ENCODE measurements at regions not wholly inside any gene's neighbourhood (a gene's known extent, or its start where the extent isn't known, plus 50 kb on each side); places are given as distances from the start of the nearest gene placed in this dataset.

- TF ChIP-seq MAX (CRISPR knock-in tag; IDR thresholded peaks at IDR 0.05) (no peak), MYBL2 (CRISPR knock-in tag; IDR thresholded peaks at IDR 0.05) (no peak), SMAD4 (CRISPR knock-in tag; IDR thresholded peaks at IDR 0.05) (no peak)
Observed at GRCh38 chr7:63014792-63015191, 983.9 kb upstream of the ZNF722 start (continued).

GRCh38 chr7:63023182-63023787, 975.4 kb upstream of the ZNF722 start:
- no peak overlapping the region for H3K27ac Mint-ChIP-seq
- H3K27me3 Mint-ChIP-seq (ENCODE audit: low read depth) = peaks cover 13% of the 10 kb centered on the region
- H3K4me3 Mint-ChIP-seq = no peak overlapping the region
- no peak for TF ChIP-seq E2F5 (CRISPR knock-in tag; IDR thresholded peaks at IDR 0.05)
- TF ChIP-seq MAX (CRISPR knock-in tag; IDR thresholded peaks at IDR 0.05) = no peak
- no peak for TF ChIP-seq ZNF317 (CRISPR knock-in tag; IDR thresholded peaks at IDR 0.05; ENCODE audit: borderline replicate concordance, low read depth)
- TF ChIP-seq ZMAT4 (CRISPR knock-in tag; IDR thresholded peaks at IDR 0.05) = no peak
- TF ChIP-seq ETV6 (CRISPR knock-in tag; IDR thresholded peaks at IDR 0.05) = no peak
- TF ChIP-seq ZNF219 (CRISPR knock-in tag; IDR thresholded peaks at IDR 0.05; ENCODE audit: borderline replicate concordance) = no peak
- TF ChIP-seq ZNF138 (CRISPR knock-in tag; conservative IDR thresholded peaks at IDR 0.05) = no peak
- TF ChIP-seq GABPB1 (CRISPR knock-in tag; IDR thresholded peaks at IDR 0.05) = no peak
- no peak for TF ChIP-seq ZNF512 (CRISPR knock-in tag; IDR thresholded peaks at IDR 0.05; ENCODE audit: borderline replicate concordance)
- TF ChIP-seq ZNF281 (CRISPR knock-in tag; IDR thresholded peaks at IDR 0.05) = no peak
- no peak for TF ChIP-seq SP1 (CRISPR knock-in tag; conservative IDR thresholded peaks at IDR 0.05)
- DNase-seq (ENCODE audit: low spot score) (no peak), ATAC-seq (no peak)
- peaks cover 54% of the 10 kb centered on the region for H3K9me3 Mint-ChIP-seq
- no peaks in the 10 kb centered on the region for H3K4me1 Mint-ChIP-seq
- ChIA-PET CTCF (no interaction called here), POLR2A (no interaction called here)
- peaks cover 69% of the 10 kb centered on the region for H3K36me3 Mint-ChIP-seq

GRCh38 chr7:63024446-63024845, 974.2 kb upstream of the ZNF722 start:
- Mint-ChIP-seq H3K36me3 (peaks cover 71% of the 10 kb centered on the region), H3K27me3 (ENCODE audit: low read depth) (peaks cover 13% of the 10 kb centered on the region), H3K27ac (no peak overlapping the region), H3K4me1 (no peaks in the 10 kb centered on the region), H3K9me3 (peaks cover 66% of the 10 kb centered on the region), H3K4me3 (no peak overlapping the region)
- POLR2A ChIA-PET = no interaction called here
- ATAC-seq (no peak), DNase-seq (ENCODE audit: low spot score) (no peak)
- CTCF ChIA-PET = no interaction called here
- TF ChIP-seq SMAD4 (CRISPR knock-in tag; IDR thresholded peaks at IDR 0.05) (no peak), HMGXB4 (CRISPR knock-in tag; IDR thresholded peaks at IDR 0.05) (no peak), E2F4 (CRISPR knock-in tag; IDR thresholded peaks at IDR 0.05; ENCODE audit: borderline replicate concordance, low read depth) (no peak), SMAD3 (CRISPR knock-in tag; IDR thresholded peaks at IDR 0.05; ENCODE audit: borderline replicate concordance) (no peak), STAT6 (CRISPR knock-in tag; conservative IDR thresholded peaks at IDR 0.05; ENCODE audit: low read depth) (no peak), CREB1 (CRISPR knock-in tag; IDR thresholded peaks at IDR 0.05) (no peak), ZSCAN18 (CRISPR knock-in tag; IDR thresholded peaks at IDR 0.05) (no peak)

Measured in WTC11 (cell line).